ENCODE measurements at regions not wholly inside any gene's neighbourhood (a gene's known extent, or its start where the extent isn't known, plus 50 kb on each side); places are given as distances from the start of the nearest gene placed in this dataset.
A peak's percentile ranks its signal among the peaks of the same experiment; 100 is the strongest.

- in situ Hi-C loops (cut with HindIII; ENCODE audit: low pct_unique_long_range_greater_than_20kb, low sequenced_read_pairs): no loop called here
- DNase-seq (ENCODE audit: low read depth): no peak
Measured at GRCh38 chr7:124692425-124692824, 73.2 kb downstream of the GPR37 start.

- in situ Hi-C loops (cut with HindIII; ENCODE audit: low pct_unique_long_range_greater_than_20kb, low sequenced_read_pairs): no loop called here
- no peak for DNase-seq (ENCODE audit: low read depth)
Measured at GRCh38 chr7:124690840-124691239, 74.8 kb downstream of the GPR37 start.

GRCh38 chr7:124689931-124690330 lies 75.7 kb downstream of the GPR37 start:
- no peak for DNase-seq (ENCODE audit: low read depth)
- in situ Hi-C loops (cut with HindIII; ENCODE audit: low pct_unique_long_range_greater_than_20kb, low sequenced_read_pairs): no loop called here

GRCh38 chr7:124689523-124689922 lies 76.1 kb downstream of the GPR37 start:
- no peak for DNase-seq (ENCODE audit: low read depth)
- in situ Hi-C loops (cut with HindIII; ENCODE audit: low pct_unique_long_range_greater_than_20kb, low sequenced_read_pairs): no loop called here

GRCh38 chr7:124688991-124689390 lies 76.6 kb downstream of the GPR37 start:
- DNase-seq (ENCODE audit: low read depth): no peak
- in situ Hi-C loops (cut with HindIII; ENCODE audit: low pct_unique_long_range_greater_than_20kb, low sequenced_read_pairs): no loop called here

- in situ Hi-C loops (cut with HindIII; ENCODE audit: low pct_unique_long_range_greater_than_20kb, low sequenced_read_pairs): no loop called here
- no peak for DNase-seq (ENCODE audit: low read depth)
Measured at GRCh38 chr7:124686543-124687171, 78.9 kb downstream of the GPR37 start.

GRCh38 chr7:124681946-124682345 lies 83.6 kb downstream of the GPR37 start:
- in situ Hi-C loops (cut with HindIII; ENCODE audit: low pct_unique_long_range_greater_than_20kb, low sequenced_read_pairs): no loop called here

GRCh38 chr7:124680304-124680703 lies 85.3 kb downstream of the GPR37 start:
- in situ Hi-C loops (cut with HindIII; ENCODE audit: low pct_unique_long_range_greater_than_20kb, low sequenced_read_pairs): no loop called here
- DNase-seq (ENCODE audit: low read depth): no peak

More at GRCh38 chr7:124681946-124682345, 83.6 kb downstream of the GPR37 start:
- no peak for DNase-seq (ENCODE audit: low read depth)

- in situ Hi-C loops (cut with HindIII; ENCODE audit: low pct_unique_long_range_greater_than_20kb, low sequenced_read_pairs): no loop called here
- no peak for DNase-seq (ENCODE audit: low read depth)
Measured at GRCh38 chr7:124679586-124680225, 85.9 kb downstream of the GPR37 start.

- DNase-seq (ENCODE audit: low read depth): no peak
- in situ Hi-C loops (cut with HindIII; ENCODE audit: low pct_unique_long_range_greater_than_20kb, low sequenced_read_pairs): no loop called here
Measured at GRCh38 chr7:124679146-124679545, 86.4 kb downstream of the GPR37 start.

- in situ Hi-C loops (cut with HindIII; ENCODE audit: low pct_unique_long_range_greater_than_20kb, low sequenced_read_pairs): no loop called here
Measured at GRCh38 chr7:124674451-124674850, 91.1 kb downstream of the GPR37 start.

GRCh38 chr7:124672011-124672410 lies 93.6 kb downstream of the GPR37 start:
- in situ Hi-C loops (cut with HindIII; ENCODE audit: low pct_unique_long_range_greater_than_20kb, low sequenced_read_pairs): no loop called here

More at GRCh38 chr7:124674451-124674850, 91.1 kb downstream of the GPR37 start:
- no peak for DNase-seq (ENCODE audit: low read depth)

GRCh38 chr7:124667312-124668153 lies 98.1 kb downstream of the GPR37 start:
- peak; percentile 3 for DNase-seq (ENCODE audit: low read depth)
- in situ Hi-C loops (cut with HindIII; ENCODE audit: low pct_unique_long_range_greater_than_20kb, low sequenced_read_pairs): no loop called here

More at GRCh38 chr7:124672011-124672410, 93.6 kb downstream of the GPR37 start:
- DNase-seq (ENCODE audit: low read depth): no peak

- in situ Hi-C loops (cut with HindIII; ENCODE audit: low pct_unique_long_range_greater_than_20kb, low sequenced_read_pairs): no loop called here
Measured at GRCh38 chr7:124662937-124663336, 102.7 kb downstream of the GPR37 start.

GRCh38 chr7:124662372-124662771 lies 103.2 kb downstream of the GPR37 start:
- DNase-seq (ENCODE audit: low read depth): no peak
- in situ Hi-C loops (cut with HindIII; ENCODE audit: low pct_unique_long_range_greater_than_20kb, low sequenced_read_pairs): no loop called here

More at GRCh38 chr7:124662937-124663336, 102.7 kb downstream of the GPR37 start:
- no peak for DNase-seq (ENCODE audit: low read depth)

- DNase-seq (ENCODE audit: low read depth): no peak
- in situ Hi-C loops (cut with HindIII; ENCODE audit: low pct_unique_long_range_greater_than_20kb, low sequenced_read_pairs): no loop called here
Measured at GRCh38 chr7:124655990-124656389, 109.6 kb downstream of the GPR37 start.

- DNase-seq (ENCODE audit: low read depth): no peak
- in situ Hi-C loops (cut with HindIII; ENCODE audit: low pct_unique_long_range_greater_than_20kb, low sequenced_read_pairs): no loop called here
Measured at GRCh38 chr7:124652237-124652636, 113.4 kb downstream of the GPR37 start.

GRCh38 chr7:124651136-124651535 lies 114.5 kb downstream of the GPR37 start:
- DNase-seq (ENCODE audit: low read depth): no peak
- in situ Hi-C loops (cut with HindIII; ENCODE audit: low pct_unique_long_range_greater_than_20kb, low sequenced_read_pairs): no loop called here

GRCh38 chr7:124649397-124650014 lies 116.1 kb downstream of the GPR37 start:
- in situ Hi-C loops (cut with HindIII; ENCODE audit: low pct_unique_long_range_greater_than_20kb, low sequenced_read_pairs): no loop called here
- DNase-seq (ENCODE audit: low read depth): no peak

All from Caki2 (cell line).